ENCODE measurements at regions not wholly inside any gene's neighbourhood (a gene's known extent, or its start where the extent isn't known, plus 50 kb on each side); places are given as distances from the start of the nearest gene placed in this dataset.
A peak's percentile ranks its signal among the peaks of the same experiment; 100 is the strongest.

GRCh38 chr13:44022196-44022595, 142.5 kb downstream of the LACC1 start:
- DNase-seq (ENCODE audit: low read depth): peak; percentile 48

DNA sequence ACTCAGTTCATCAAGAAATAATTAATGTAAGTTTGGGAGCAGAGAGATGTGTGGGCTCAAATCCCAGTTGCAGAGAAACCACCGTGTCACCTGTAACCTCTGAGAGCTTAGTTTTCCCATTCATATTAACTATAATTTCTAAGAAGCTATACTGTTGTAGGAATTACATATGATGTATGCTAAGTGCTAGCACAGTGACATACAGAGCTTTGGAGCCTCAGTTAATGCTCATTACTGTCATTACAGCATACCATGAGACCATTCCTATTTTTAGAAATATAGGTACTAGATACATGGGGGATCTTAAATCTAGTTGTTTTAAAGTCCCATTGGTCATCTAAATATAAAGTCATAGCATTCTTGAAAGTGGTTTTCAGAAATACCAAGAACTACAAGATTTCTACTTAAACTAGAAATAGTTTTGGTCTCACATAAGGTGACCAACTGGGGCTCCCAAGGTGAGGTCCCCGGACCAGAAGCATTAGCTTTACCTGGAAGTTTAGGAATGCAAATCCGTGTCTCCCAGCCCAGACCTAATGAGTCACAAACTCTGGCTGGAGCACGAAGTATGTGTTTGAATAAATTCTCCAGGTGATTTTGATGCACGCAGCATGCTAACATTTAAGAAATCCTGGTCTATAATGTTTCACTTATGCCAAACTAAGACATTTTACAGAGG, 144.6 kb downstream of the LACC1 start:
- DNase-seq (ENCODE audit: low read depth): no peak

DNA sequence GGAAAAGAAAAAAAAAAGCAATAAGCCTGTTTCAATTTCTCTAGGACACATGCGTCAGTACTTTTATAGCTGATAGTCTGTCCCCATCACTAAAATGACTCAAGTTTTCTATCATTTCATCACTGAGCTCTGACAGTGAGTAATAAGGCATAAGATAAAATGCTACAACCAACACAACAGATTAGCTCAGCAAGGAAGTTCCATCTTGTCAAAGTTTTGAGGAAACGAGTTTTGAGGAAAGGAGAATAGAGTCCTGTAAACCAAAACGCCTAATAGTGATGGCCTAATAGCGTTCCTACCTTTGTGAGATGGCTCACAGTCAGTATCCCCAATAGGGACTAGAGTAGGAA, 145.1 kb downstream of the LACC1 start:
- peak; percentile 9 for DNase-seq (ENCODE audit: low read depth)

DNA sequence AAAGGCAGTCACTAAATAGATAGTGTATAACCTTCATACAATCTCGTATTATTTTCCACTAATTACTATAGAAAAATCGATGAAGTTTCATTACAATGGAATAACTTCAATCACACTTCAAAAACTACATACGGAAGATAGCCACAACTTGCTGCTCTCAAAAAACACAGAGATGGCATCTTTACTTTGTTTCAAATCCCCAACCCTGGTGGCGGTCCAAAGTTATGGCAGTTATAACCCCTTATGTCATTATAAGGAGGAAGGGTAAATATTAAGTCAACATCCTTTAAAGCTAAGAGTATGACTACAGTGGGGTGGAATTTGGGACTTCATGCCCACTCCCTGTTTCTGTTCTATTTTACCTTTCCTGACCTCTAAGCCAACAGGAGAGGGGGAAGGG, 146.5 kb downstream of the LACC1 start:
- no peak for DNase-seq (ENCODE audit: low read depth)

DNA sequence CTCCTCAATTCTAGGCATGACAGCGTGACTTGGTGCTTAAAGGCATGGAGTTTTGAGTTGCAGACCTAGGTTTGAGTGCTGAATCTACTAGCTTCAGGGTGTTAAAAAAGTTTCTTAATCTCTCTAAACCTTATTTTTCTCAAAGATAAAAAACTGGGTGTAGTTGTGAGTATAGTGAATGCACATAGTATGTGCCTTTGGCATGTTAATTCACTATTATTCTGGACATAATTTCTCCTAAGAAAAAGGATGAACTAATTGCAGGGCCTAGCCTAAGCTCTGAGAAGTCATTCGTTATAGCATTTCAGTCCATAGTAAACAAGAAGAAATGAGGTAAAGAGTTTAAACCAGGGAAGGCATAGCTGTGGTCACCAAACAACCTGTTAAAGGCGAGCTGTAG, 149.0 kb downstream of the LACC1 start:
- DNase-seq (ENCODE audit: low read depth): no peak

- no peak for DNase-seq (ENCODE audit: low read depth)
Measured at GRCh38 chr13:44030615-44031014, 150.9 kb downstream of the LACC1 start.

DNA sequence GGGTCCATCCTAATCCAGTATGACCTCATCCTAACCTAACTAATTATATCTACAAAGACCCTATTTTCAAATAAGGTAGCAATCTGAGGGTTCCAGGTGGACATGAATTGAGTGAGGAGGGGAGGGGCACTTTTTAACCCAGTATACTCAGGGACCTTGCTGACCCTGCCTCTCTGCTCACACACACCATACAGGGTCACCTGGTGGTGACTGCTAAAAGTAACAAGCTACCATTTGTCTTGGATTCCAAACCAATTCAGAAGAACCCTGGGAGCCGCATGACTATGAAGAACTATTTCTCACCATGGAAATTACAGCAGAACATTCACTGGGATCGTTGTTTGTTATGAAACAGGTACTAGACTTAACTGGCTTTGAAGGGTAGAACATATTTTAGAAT, 151.9 kb downstream of the LACC1 start:
- no peak for DNase-seq (ENCODE audit: low read depth)

DNA sequence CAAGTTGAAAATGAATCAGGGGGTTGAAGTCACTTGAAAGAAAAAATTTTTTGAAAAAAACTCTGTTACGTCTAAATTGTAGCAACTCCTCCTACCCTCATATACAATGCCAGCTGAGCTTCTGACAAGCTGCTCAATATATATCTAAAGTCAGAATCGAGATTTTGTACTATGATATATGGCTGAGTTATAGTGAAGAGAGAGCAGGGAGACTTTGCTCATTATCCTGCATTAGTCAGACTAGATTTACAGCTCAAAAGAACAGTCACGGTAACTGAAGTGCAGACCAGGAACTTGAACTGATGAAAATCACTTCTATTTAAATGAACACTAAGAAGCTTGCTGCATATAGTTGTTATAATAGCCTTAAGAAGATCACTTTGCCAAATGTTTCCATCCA, 153.1 kb downstream of the LACC1 start:
- no peak for DNase-seq (ENCODE audit: low read depth)

DNA sequence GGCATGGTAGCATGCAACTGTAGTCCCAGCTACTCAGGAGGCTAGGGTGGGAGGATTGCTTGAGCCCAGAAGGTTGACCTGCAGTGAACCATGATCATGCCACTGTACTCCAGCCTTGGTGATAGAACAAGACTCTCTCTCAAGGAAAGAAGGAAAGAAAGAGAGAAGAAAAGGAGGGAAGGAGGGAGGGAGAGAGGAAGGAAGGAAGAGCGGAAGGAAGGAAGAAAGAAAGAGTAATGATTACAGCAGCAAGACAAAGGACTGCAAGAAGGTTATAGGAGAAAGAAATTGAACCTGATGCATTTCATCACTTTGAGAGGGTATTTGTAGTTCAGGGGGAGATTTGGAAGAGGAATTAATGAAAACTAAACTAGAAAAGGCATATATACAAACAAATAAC, 155.7 kb downstream of the LACC1 start:
- no peak for DNase-seq (ENCODE audit: low read depth)

- DNase-seq (ENCODE audit: low read depth): peak; percentile 33
Measured at GRCh38 chr13:44040070-44040817, 160.5 kb downstream of the LACC1 start.

DNA sequence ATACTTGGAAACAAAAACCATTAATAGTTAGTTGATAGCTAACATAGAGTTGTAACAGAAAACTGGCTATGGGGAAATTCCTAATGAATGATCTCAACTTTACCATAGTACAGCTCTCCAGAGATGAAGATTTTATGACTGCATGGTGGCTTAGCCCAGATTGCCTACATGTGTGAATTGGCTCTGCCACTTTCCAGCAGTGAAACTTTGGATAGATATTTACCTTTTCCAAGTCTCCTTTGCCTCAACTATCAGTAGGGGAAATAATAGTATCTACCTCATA, 161.1 kb downstream of the LACC1 start:
- DNase-seq (ENCODE audit: low read depth): no peak

- no peak for DNase-seq (ENCODE audit: low read depth)
Measured at GRCh38 chr13:44044547-44045179, 165.0 kb downstream of the LACC1 start.

DNA sequence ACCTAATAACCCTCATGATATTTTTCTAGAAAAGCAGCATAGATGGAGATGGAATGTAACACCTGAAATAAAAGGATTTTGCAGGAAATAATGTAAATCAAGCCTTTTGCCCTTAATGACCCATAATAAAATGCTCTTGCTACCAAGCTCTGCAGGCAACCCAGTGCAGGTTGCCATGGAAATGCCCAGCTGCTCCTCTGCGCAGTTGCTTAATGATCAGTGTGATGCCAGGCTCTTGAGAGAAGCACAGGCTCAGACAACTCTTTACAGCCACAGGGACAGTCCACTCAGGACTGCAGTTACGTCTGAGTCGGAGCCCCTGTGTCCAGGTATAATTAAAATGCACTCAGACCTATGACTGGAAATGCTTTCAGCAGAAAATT, 165.5 kb downstream of the LACC1 start:
- no peak for DNase-seq (ENCODE audit: low read depth)

GRCh38 chr13:44046428-44046827, 166.7 kb downstream of the LACC1 start:
- no peak for DNase-seq (ENCODE audit: low read depth)

- no peak for DNase-seq (ENCODE audit: low read depth)
Measured at GRCh38 chr13:44048326-44048725, 168.6 kb downstream of the LACC1 start.

DNA sequence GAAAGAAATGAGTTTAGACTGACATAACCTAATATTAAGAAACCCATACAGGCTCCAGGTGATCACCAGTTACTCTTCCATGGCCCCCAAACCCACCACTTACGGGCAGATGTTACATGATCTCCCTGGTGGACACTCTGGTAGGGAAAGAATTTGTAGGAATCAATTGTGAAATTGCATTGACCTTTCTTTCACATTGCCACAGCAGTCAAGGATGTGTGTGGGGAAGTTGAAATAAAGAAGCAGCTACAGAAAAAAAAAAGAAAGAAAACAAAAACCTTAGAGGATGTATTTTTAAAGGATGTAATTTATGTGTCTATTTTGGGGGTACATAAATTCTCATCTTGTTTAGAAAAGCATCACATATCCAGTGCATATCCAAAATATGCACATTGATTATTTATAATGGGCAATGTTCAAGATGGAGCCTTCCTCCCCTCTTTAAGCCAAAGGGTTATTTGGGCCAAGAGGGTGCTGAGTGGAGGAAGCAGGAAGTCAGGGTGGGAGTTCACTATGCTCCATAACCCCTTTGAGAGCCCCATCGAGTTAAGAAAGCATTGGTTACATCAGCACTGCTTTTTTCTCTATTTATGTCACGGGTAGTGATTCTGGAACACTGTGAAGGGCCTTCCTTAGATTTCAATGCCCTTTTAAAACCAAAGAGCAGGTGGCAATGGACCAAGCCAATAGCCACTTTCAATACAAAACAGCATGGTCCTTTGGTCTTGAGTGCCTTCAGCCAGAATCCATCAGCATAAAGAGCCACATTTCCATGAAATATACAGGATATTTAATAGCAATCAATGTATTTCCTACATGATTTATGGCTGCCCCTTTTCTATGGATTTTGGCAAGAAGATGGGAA, 169.6 kb downstream of the LACC1 start:
- no peak for DNase-seq (ENCODE audit: low read depth)

- peak; percentile 23 for DNase-seq (ENCODE audit: low read depth)
Measured at GRCh38 chr13:44050450-44051063, 170.9 kb downstream of the LACC1 start.

- no peak for DNase-seq (ENCODE audit: low read depth)
Measured at GRCh38 chr13:44051405-44051804, 171.7 kb downstream of the LACC1 start.

- no peak for DNase-seq (ENCODE audit: low read depth)
Measured at GRCh38 chr13:44051918-44052675, 172.4 kb downstream of the LACC1 start.

- DNase-seq (ENCODE audit: low read depth): peak; percentile 81
Measured at GRCh38 chr13:44052780-44053184, 173.1 kb downstream of the LACC1 start.

GRCh38 chr13:44053208-44053607, 173.5 kb downstream of the LACC1 start:
- no peak for DNase-seq (ENCODE audit: low read depth)

DNA sequence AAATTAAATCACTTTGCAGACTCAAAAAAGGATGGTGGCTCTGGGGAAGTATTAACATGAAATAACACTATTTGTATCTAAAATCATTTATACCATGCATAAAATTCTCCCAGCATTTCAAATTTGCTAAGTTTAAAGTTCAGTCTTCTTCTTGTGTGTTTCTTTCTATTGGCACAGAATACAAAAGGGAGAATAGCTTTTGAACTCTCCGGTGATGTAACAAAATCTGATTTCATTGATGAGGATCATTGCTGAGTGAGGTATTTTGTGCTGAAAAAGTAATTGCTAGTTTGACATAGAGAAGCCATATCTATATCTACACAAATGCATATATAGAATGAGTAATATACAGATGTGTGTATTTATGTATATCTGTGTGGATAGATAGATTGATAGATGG, 174.8 kb downstream of the LACC1 start:
- DNase-seq (ENCODE audit: low read depth): no peak

Data from amniotic epithelial cell (primary cell).